ENCODE measurements at regions not wholly inside any gene's neighbourhood (a gene's known extent, or its start where the extent isn't known, plus 50 kb on each side); places are given as distances from the start of the nearest gene placed in this dataset.

- TF ChIP-seq EP300 (IDR thresholded peaks at IDR 0.05) (no peak), POLR2A (IDR thresholded peaks at IDR 0.05) (no peak)
Measured at GRCh38 chr21:37986000-37986399, 69.7 kb upstream of the KCNJ6 start.
